Heart right ventricle (tissue), 16 donors: ENCODE measurements at regions not wholly inside any gene's neighbourhood (a gene's known extent, or its start where the extent isn't known, plus 50 kb on each side); places are given as distances from the start of the nearest gene placed in this dataset.

ENCODE experiments used
- ATAC-seq, 8 donors: fragments of 200-7000 bp; cut with Tn5 transposase; one replicate each; pipeline ENCODE4 v1.9.1; 2020; ENCODE audit warnings: mild to moderate bottlenecking in 8 of 8, moderate library complexity in 8 of 8, moderate number of reproducible peaks in 1 of 8
- DNase-seq, 2 donors: peaks; one replicate each; pipeline ENCODE4 v3.0.0-alpha.2; 2020
- H3K27ac ChIP-seq, 10 donors: fragments of 200-600 bp; sonication (generic) in 2 of 10; one replicate each; pipeline versions ENCODE4 v1.5.0 to v1.8.0; 2020 to 2022; ENCODE audit warnings: mild to moderate bottlenecking in 3 of 10
- H3K27me3 ChIP-seq, 7 donors: fragments of 200-600 bp; one replicate each; pipeline ENCODE4 v1.8.0; 2021 to 2022; ENCODE audit warnings: mild to moderate bottlenecking in 2 of 7
- H3K36me3 ChIP-seq, 9 donors: fragments of 200-600 bp; sonication (generic) in 1 of 9; one replicate each; pipeline versions ENCODE4 v1.5.0 to v1.8.0; 2020 to 2022; ENCODE audit warnings: mild to moderate bottlenecking in 2 of 9
- H3K4me1 ChIP-seq, 9 donors: fragments of 200-600 bp; sonication (generic) in 1 of 9; one replicate each; pipeline versions ENCODE4 v1.5.0 to v1.8.0; 2020 to 2022; ENCODE audit warnings: mild to moderate bottlenecking in 4 of 9
- H3K4me3 ChIP-seq, 10 donors: fragments of 200-600 bp; sonication (generic) in 2 of 10; one replicate each; pipeline versions ENCODE4 v1.5.0 to v1.8.0; 2020 to 2022; ENCODE audit warnings: mild to moderate bottlenecking in 7 of 10, moderate library complexity in 2 of 10
- H3K9me3 ChIP-seq, 11 donors: fragments of 200-600 bp in 10 of 11; sonication (generic) in 2 of 11; one replicate each; pipeline versions ENCODE4 v1.5.0 to v1.8.0; 2013 to 2022; ENCODE audit warnings: mild to moderate bottlenecking in 2 of 11, control low read depth in 1 of 11, moderate library complexity in 1 of 11
- CTCF ChIP-seq, 9 donors: fragments of 200-600 bp; sonication (generic) in 2 of 9; IDR thresholded peaks; one replicate each; pipeline versions ENCODE4 v1.5.0 to v1.8.0; 2021 to 2022; ENCODE audit warnings: antibody characterized with exemption in 9 of 9, mild to moderate bottlenecking in 5 of 9, moderate library complexity in 1 of 9
- WGBS, 2 donors: extraction: QIAGEN DNeasy Blood & Tissue Kit; methylation state at CpG; one replicate each; pipeline ENCODE4 v1.1.7; 2013; ENCODE audit warnings: inconsistent platforms in 1 of 2; 5-methylcytosine and 5-hydroxymethylcytosine counted together
- intact Hi-C, 10 donors: fragments of 100-400 bp; cut with DNase I; formaldehyde crosslinking; loops; one replicate each; pipeline versions ENCODE4 v1.11.1 to v1.14.2; 2022
- donor health status: Arrhythmogenic right ventricular cardiomyopathy.
- donor health status: ischemic (EF 13 %, LVEDD 7.1; RV severe dilation, severe dysfunction).
- donor health status: healthy with polysubstance abuse.
- donor health status: DM: no; HTN: yes; CAD: no.
- donor health status: DM: no; HTN: no; CAD: no.
- donor health status: ischemic (EF 25% LVEDD 6.9; RV normal size, moderate dysfunction).
- donor health status: ischemic (EF 25% LVEDD 5.7; RV mildly dilated, moderate dysfunction).
- donor health status: healthy.
- donor health status: DM: yes; HTN: yes; CAD: no.
- donor health status: Ischemic cardiomyopathy.
- donor health status: ischemic (EF 35%, LVEDD 5.7; RV mildly dilated, moderate dysfunction).
- donor health status: nonischemic (EF 11% LVEDD 7.7; RV severe dilation, severe dysfunction).
- donor health status: DM: yes; HTN: yes; CAD: no.
- donor health status: PGD.
- donor health status: ischemic (EF 29% LVEDD 5.4; RV normal size, mild dysfunction).
- donor health status: nonischemic (EF 23%, LVEDD 6.1; RV moderate dilation, normal function).

GRCh38 chr2:133768658-133769435 lies 200.6 kb upstream of the NCKAP5 start:
- intact Hi-C loops: loop anchor here in 1 of 10 donors (5.0 kb wide), 1 partner anchor 92 kb away; no protein-coding TSS in a partner anchor
- H3K27ac ChIP-seq: peak overlapping the region in 4 of 10 donors; percentile 28 to 51 (median 38)
- no peak for DNase-seq

GRCh38 chr2:133773854-133774653 lies 205.8 kb upstream of the NCKAP5 start:
- Histone ChIP-seq H3K4me3 (no peak overlapping the region), H3K27ac (peak overlapping the region in 8 of 10 donors; percentile 42 to 75 (median 64)), H3K9me3 (no peaks in the 10 kb centered on the region), H3K27me3 (no peaks in the 10 kb centered on the region), H3K4me1 (peaks cover 0 to 40% (median 17%) of the 10 kb centered on the region in 9 donors), H3K36me3 (no peaks in the 10 kb centered on the region)
- TF ChIP-seq CTCF (IDR thresholded peaks at IDR 0.05): no peak
- 13 to 29% methylated on average over 2 of the region's 2 CpGs for WGBS, 2 donors
- intact Hi-C loops: loop anchor here in 5 of 10 donors (5.0 to 10.0 kb wide), 6 partner anchors 99 to 519 kb away; partner anchors contain the start of gene NCKAP5 (in 2 of the 5)
- peak in 1 of 2 donors; percentile 26 for DNase-seq
- peak; percentile 44 to 86 (median 73) for ATAC-seq

More at GRCh38 chr2:133768658-133769435, 200.6 kb upstream of the NCKAP5 start:
- Histone ChIP-seq H3K36me3 (no peaks in the 10 kb centered on the region), H3K27me3 (no peaks in the 10 kb centered on the region), H3K4me3 (no peak overlapping the region), H3K4me1 (peaks cover 0 to 39% (median 12%) of the 10 kb centered on the region in 9 donors), H3K9me3 (no peaks in the 10 kb centered on the region)
- 80 to 82% methylated on average over 6 of the region's 6 CpGs for WGBS, 2 donors
- TF ChIP-seq CTCF (IDR thresholded peaks at IDR 0.05): no peak
- peak in 3 of 8 donors; percentile 4 to 38 (median 33) for ATAC-seq

- ATAC-seq (peak; percentile 19 to 58 (median 36)), DNase-seq (peak in 1 of 2 donors; percentile 32)
- peaks cover 0 to 40% (median 17%) of the 10 kb centered on the region in 9 donors for H3K4me1 ChIP-seq
- no peak for TF ChIP-seq CTCF (IDR thresholded peaks at IDR 0.05)
- no peak overlapping the region for H3K4me3 ChIP-seq
- intact Hi-C loops: loop anchor here in 6 of 10 donors (5.0 to 10.0 kb wide), 10 partner anchors 97 to 520 kb away; partner anchors contain the start of gene NCKAP5 (in 3 of the 6)
- WGBS, 2 donors: 33 to 40% methylated on average over 5 of the region's 5 CpGs
- H3K27ac ChIP-seq: peak overlapping the region in 7 of 10 donors; percentile 45 to 75 (median 65)
- no peaks in the 10 kb centered on the region for H3K36me3 ChIP-seq
- no peaks in the 10 kb centered on the region for H3K27me3 ChIP-seq
- H3K9me3 ChIP-seq: no peaks in the 10 kb centered on the region
These were observed 206.4 kb upstream of the NCKAP5 start for GRCh38 chr2:133774654-133775015.

GRCh38 chr2:133776936-133777573 lies 208.8 kb upstream of the NCKAP5 start:
- peak in 1 of 8 donors; percentile 35 for ATAC-seq
- 81 to 85% methylated on average over 8 of the region's 8 CpGs for WGBS, 2 donors

More at GRCh38 chr2:133776936-133777573, 208.8 kb upstream of the NCKAP5 start:
- intact Hi-C loops: loop anchor here in 7 of 10 donors (2.0 to 10.0 kb wide), 10 partner anchors 100 to 522 kb away; partner anchors contain the start of gene NCKAP5 (in 3 of the 7)
- H3K27me3 ChIP-seq: no peaks in the 10 kb centered on the region
- no peak overlapping the region for H3K27ac ChIP-seq
- no peak overlapping the region for H3K4me3 ChIP-seq
- peaks cover 0 to 36% (median 17%) of the 10 kb centered on the region in 9 donors for H3K4me1 ChIP-seq
- no peak for TF ChIP-seq CTCF (IDR thresholded peaks at IDR 0.05)
- DNase-seq: no peak
- no peaks in the 10 kb centered on the region for H3K36me3 ChIP-seq
- no peaks in the 10 kb centered on the region for H3K9me3 ChIP-seq
